HL-60 (cell line): ENCODE measurements at regions not wholly inside any gene's neighbourhood (a gene's known extent, or its start where the extent isn't known, plus 50 kb on each side); places are given as distances from the start of the nearest gene placed in this dataset.

ENCODE experiments used
- DNase-seq, 2 experiments: peaks; one replicate each; pipeline ENCODE4 v3.0.0-alpha.2; 2010 to 2020; ENCODE audit warnings: low read depth in 1 of 2, low spot score in 1 of 2
- H3K27ac ChIP-seq: fragments of 250-450 bp; sonication (Bioruptor Pico); replicated peaks from 2 replicates; pipeline ENCODE4 v1.5.1; 2020; ENCODE audit warnings: mild to moderate bottlenecking, moderate library complexity
- H3K27me3 ChIP-seq: fragments of 250-450 bp; sonication (Bioruptor Pico); 2 replicates; pipeline ENCODE4 v1.5.1; 2021; ENCODE audit warnings: mild to moderate bottlenecking, moderate library complexity; ENCODE audit not compliant: insufficient read depth, poor library complexity, severe bottlenecking
- H3K4me3 ChIP-seq: replicated peaks from 2 replicates; pipeline ENCODE4 v1.5.1; 2011; ENCODE audit warnings: mild to moderate bottlenecking, control low read depth, low read length; ENCODE audit not compliant: insufficient read depth
- CTCF ChIP-seq: IDR thresholded peaks from one replicate; pipeline ENCODE4 v1.5.1; 2011; ENCODE audit warnings: low read length, control low read depth, inconsistent platforms; ENCODE audit not compliant: insufficient read depth
- GABPA ChIP-seq: IDR thresholded peaks from 2 replicates; pipeline ENCODE4 v1.6.1; 2012; ENCODE audit warnings: low read depth
- POLR2AphosphoS5 ChIP-seq: IDR thresholded peaks from 2 replicates; pipeline ENCODE4 v1.6.1; 2012; ENCODE audit warnings: low read depth
- REST ChIP-seq: IDR thresholded peaks from 2 replicates; pipeline ENCODE4 v1.6.1; 2012; ENCODE audit warnings: low read depth; ENCODE audit not compliant: insufficient replicate concordance
- SPI1 ChIP-seq: IDR thresholded peaks from 2 replicates; pipeline ENCODE4 v1.6.1; 2012; ENCODE audit warnings: low read depth, mild to moderate bottlenecking, borderline replicate concordance

- TF ChIP-seq GABPA (no peak), REST (no peak), POLR2AphosphoS5 (no peak), CTCF (no peak), SPI1 (no peak)
- DNase-seq: no peak
- no peaks in the 10 kb centered on the region for H3K27me3 ChIP-seq
Measured at GRCh38 chr15:73813589-73813988, 59.8 kb upstream of the TBC1D21 start.

GRCh38 chr15:73818308-73818985, 54.9 kb upstream of the TBC1D21 start:
- no peak overlapping the region for H3K27ac ChIP-seq
- no peaks in the 10 kb centered on the region for H3K27me3 ChIP-seq
- no peak for TF ChIP-seq CTCF
- TF ChIP-seq REST: no peak
- TF ChIP-seq POLR2AphosphoS5: no peak
- TF ChIP-seq SPI1: no peak
- TF ChIP-seq GABPA: no peak
- no peak for DNase-seq
- H3K4me3 ChIP-seq: no peak overlapping the region

More at GRCh38 chr15:73813589-73813988, 59.8 kb upstream of the TBC1D21 start:
- H3K4me3 ChIP-seq: no peak overlapping the region
- no peak overlapping the region for H3K27ac ChIP-seq

DNA sequence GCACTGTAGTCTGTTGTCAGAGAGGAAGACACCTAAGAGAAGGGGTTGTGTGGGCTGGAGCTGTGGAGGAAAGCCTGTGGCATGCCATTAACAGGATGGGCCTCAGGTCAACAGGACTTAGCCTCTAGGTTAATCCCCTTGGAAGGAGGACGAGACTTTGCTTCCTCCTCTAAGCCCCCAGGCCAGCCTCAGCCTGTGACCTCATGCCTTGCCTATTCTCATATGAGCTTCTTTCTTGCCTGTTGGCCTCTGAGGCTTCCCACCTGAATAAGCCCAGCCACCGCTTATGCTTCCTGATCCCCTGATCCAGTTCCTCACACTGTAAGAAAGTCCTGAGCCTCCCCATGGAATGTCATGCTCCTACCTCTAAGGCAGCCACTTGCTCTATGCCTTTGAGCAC, 52.2 kb upstream of the TBC1D21 start:
- no peaks in the 10 kb centered on the region for H3K27me3 ChIP-seq
- DNase-seq: no peak
- no peak overlapping the region for H3K27ac ChIP-seq
- no peak overlapping the region for H3K4me3 ChIP-seq
- no peak for TF ChIP-seq SPI1
- no peak for TF ChIP-seq CTCF
- TF ChIP-seq REST: no peak
- no peak for TF ChIP-seq POLR2AphosphoS5
- no peak for TF ChIP-seq GABPA
